Pons (tissue), 1 donor: ENCODE measurements at regions not wholly inside any gene's neighbourhood (a gene's known extent, or its start where the extent isn't known, plus 50 kb on each side); places are given as distances from the start of the nearest gene placed in this dataset.

Experiments
- DNase-seq: peaks from one replicate; pipeline ENCODE4 v3.0.0-alpha.2; 2016; ENCODE audit warnings: low spot score

- DNase-seq = no peak
These were observed 207.6 kb upstream of the MPDZ start for GRCh38 chr9:13487071-13487470.

GRCh38 chr9:13485068-13485596 is 205.6 kb upstream of the MPDZ start:
- no peak for DNase-seq

- no peak for DNase-seq
These were observed 204.7 kb upstream of the MPDZ start for GRCh38 chr9:13484186-13484585.

GRCh38 chr9:13481274-13481673 is 201.8 kb upstream of the MPDZ start:
- DNase-seq = no peak

- DNase-seq = no peak
These were observed 201.2 kb upstream of the MPDZ start for GRCh38 chr9:13480693-13481092.

- DNase-seq = no peak
These were observed 199.6 kb upstream of the MPDZ start for GRCh38 chr9:13479096-13479495.

- DNase-seq = no peak
These were observed 199.1 kb upstream of the MPDZ start for GRCh38 chr9:13478639-13479038.

GRCh38 chr9:13478160-13478559 is 198.7 kb upstream of the MPDZ start:
- DNase-seq = no peak

GRCh38 chr9:13470836-13471235 is 191.3 kb upstream of the MPDZ start:
- DNase-seq = no peak

- no peak for DNase-seq
These were observed 187.7 kb upstream of the MPDZ start for GRCh38 chr9:13467157-13467556.

GRCh38 chr9:13461414-13461991 is 182.0 kb upstream of the MPDZ start:
- no peak for DNase-seq

- DNase-seq = no peak
These were observed 179.6 kb upstream of the MPDZ start for GRCh38 chr9:13459071-13459470.

GRCh38 chr9:13457795-13458194 is 178.3 kb upstream of the MPDZ start:
- no peak for DNase-seq

- peak; percentile 75 for DNase-seq
These were observed 171.2 kb upstream of the MPDZ start for GRCh38 chr9:13450723-13451122.

- DNase-seq = no peak
These were observed 169.0 kb upstream of the MPDZ start for GRCh38 chr9:13448482-13448881.

GRCh38 chr9:13447843-13448422 is 168.4 kb upstream of the MPDZ start:
- no peak for DNase-seq

GRCh38 chr9:13446938-13447842 is 167.7 kb upstream of the MPDZ start:
- DNase-seq = no peak

- no peak for DNase-seq
These were observed 166.9 kb upstream of the MPDZ start for GRCh38 chr9:13446286-13446937.

- DNase-seq = peak; percentile 66
These were observed 165.6 kb upstream of the MPDZ start for GRCh38 chr9:13445103-13445500.

- peak; percentile 60 for DNase-seq
These were observed 165.0 kb upstream of the MPDZ start for GRCh38 chr9:13444245-13445102.
